ENCODE measurements at regions not wholly inside any gene's neighbourhood (a gene's known extent, or its start where the extent isn't known, plus 50 kb on each side); places are given as distances from the start of the nearest gene placed in this dataset.

DNA sequence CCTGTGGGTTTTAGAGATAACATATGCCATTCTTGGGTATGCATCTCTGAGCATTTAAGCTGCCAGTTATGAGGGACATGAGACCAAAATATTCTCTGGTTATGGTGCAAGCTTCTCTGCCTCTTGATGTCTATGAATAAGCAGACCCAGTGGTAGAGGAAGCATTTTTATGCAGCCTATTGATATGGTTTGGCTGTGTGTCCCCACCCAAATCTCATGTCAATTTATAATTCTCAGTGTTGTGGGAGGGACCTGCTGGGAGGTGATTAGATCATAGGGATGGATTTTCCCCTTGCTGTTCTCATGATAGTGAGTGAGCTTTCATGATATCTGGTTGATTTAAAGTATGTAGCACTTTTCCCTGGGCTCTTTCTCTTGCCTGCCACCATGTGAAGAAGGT lies 187.2 kb downstream of the ARHGAP12 start:
- Histone ChIP-seq H3K27ac (ENCODE audit: low read length) (no peak overlapping the region), H3K4me3 (ENCODE audit: low read length) (no peak overlapping the region), H3K27me3 (ENCODE audit: control insufficient read depth, insufficient read depth, low read length) (no peaks in the 10 kb centered on the region), H3K36me3 (ENCODE audit: control insufficient read depth, insufficient read depth, low read length) (no peaks in the 10 kb centered on the region), H3K9me3 (ENCODE audit: control insufficient read depth, insufficient read depth, low read length) (peaks cover 3% of the 10 kb centered on the region), H3K4me1 (ENCODE audit: control insufficient read depth, insufficient read depth, low read length) (peaks cover 3% of the 10 kb centered on the region)
- no peak for ATAC-seq
- H3K36me3 Mint-ChIP-seq = no peaks in the 10 kb centered on the region
- H3K4me1 Mint-ChIP-seq = peaks cover 6 to 7% of the 10 kb centered on the region in 2 donors
- H3K27me3 Mint-ChIP-seq (ENCODE audit: low read depth in 2 of 2) = peaks cover 3 to 22% of the 10 kb centered on the region in 2 donors
- TF ChIP-seq, protein P1, sequence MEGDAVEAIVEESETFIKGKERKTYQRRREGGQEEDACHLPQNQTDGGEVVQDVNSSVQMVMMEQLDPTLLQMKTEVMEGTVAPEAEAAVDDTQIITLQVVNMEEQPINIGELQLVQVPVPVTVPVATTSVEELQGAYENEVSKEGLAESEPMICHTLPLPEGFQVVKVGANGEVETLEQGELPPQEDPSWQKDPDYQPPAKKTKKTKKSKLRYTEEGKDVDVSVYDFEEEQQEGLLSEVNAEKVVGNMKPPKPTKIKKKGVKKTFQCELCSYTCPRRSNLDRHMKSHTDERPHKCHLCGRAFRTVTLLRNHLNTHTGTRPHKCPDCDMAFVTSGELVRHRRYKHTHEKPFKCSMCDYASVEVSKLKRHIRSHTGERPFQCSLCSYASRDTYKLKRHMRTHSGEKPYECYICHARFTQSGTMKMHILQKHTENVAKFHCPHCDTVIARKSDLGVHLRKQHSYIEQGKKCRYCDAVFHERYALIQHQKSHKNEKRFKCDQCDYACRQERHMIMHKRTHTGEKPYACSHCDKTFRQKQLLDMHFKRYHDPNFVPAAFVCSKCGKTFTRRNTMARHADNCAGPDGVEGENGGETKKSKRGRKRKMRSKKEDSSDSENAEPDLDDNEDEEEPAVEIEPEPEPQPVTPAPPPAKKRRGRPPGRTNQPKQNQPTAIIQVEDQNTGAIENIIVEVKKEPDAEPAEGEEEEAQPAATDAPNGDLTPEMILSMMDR (IDR thresholded peaks at IDR 0.05) = no peak
- peaks cover 0 to 2% of the 10 kb centered on the region in 2 donors for H3K9me3 Mint-ChIP-seq
- DNase-seq = no peak
- intact Hi-C loops (cut with micrococcal nuclease) = no loop called here
- no peak overlapping the region for H3K27ac Mint-ChIP-seq
- H3K4me3 Mint-ChIP-seq = no peak overlapping the region

DNA sequence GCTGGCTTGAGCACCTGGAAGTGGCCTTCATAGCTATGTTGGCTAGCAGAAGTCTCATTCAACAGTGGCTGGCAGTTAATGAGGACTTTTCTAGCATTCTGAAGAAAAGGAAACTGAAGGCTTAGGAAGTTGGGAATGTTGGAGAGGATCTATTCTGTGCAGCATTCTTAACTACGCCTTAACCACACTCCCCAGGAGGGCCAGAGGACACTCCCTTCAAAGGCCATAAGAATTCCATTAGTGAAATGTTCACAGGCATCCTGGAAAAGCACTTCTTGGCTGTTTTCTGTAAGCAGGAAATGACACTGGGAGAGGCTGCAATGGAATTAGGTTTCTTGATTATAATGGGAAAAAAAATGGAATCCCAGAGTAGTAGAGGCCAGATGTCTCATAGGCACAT lies 188.9 kb downstream of the ARHGAP12 start:
- H3K27ac Mint-ChIP-seq = no peak overlapping the region
- Histone ChIP-seq H3K4me1 (ENCODE audit: control insufficient read depth, insufficient read depth, low read length) (no peaks in the 10 kb centered on the region), H3K36me3 (ENCODE audit: control insufficient read depth, insufficient read depth, low read length) (no peaks in the 10 kb centered on the region), H3K27ac (ENCODE audit: low read length) (no peak overlapping the region), H3K9me3 (ENCODE audit: control insufficient read depth, insufficient read depth, low read length) (peaks cover 7% of the 10 kb centered on the region), H3K4me3 (ENCODE audit: low read length) (no peak overlapping the region), H3K27me3 (ENCODE audit: control insufficient read depth, insufficient read depth, low read length) (no peaks in the 10 kb centered on the region)
- no CpG with 5 or more reads among the region's 1 CpG for WGBS (ENCODE audit: insufficient coverage)
- no peaks in the 10 kb centered on the region for H3K36me3 Mint-ChIP-seq
- ATAC-seq (no peak), DNase-seq (no peak)
- no peaks in the 10 kb centered on the region for H3K4me1 Mint-ChIP-seq
- TF ChIP-seq, protein P1 (IDR thresholded peaks at IDR 0.05) = no peak
- peaks cover 3 to 22% of the 10 kb centered on the region in 2 donors for H3K27me3 Mint-ChIP-seq (ENCODE audit: low read depth in 2 of 2)
- intact Hi-C loops (cut with micrococcal nuclease) = no loop called here
- peaks cover 0 to 2% of the 10 kb centered on the region in 2 donors for H3K9me3 Mint-ChIP-seq
- H3K4me3 Mint-ChIP-seq = no peak overlapping the region

DNA sequence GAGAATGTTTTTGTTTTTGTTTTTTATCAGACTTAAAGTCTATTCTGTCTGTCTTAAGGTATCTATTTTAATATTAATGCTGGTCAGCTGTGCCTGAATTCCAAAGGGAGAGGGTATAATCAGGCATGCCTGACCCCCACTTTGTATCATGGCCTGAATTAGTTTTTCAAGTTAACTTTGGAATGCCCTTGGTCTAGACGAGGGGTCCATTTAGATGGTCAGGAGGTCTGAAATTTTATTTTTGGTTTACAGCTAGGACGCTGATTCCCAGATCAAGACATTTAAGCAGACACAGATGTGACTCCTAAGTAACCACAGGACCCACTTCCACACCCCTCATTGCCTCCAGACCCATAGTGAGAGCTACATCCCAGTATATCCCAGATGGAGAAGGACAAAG lies 189.5 kb downstream of the ARHGAP12 start:
- H3K9me3 Mint-ChIP-seq = peaks cover 0 to 2% of the 10 kb centered on the region in 2 donors
- no peak overlapping the region for H3K4me3 ChIP-seq (ENCODE audit: low read length)
- DNase-seq (no peak), ATAC-seq (no peak)
- H3K4me3 Mint-ChIP-seq = no peak overlapping the region
- no peaks in the 10 kb centered on the region for H3K4me1 Mint-ChIP-seq
- H3K27me3 ChIP-seq (ENCODE audit: control insufficient read depth, insufficient read depth, low read length) = no peaks in the 10 kb centered on the region
- no peak overlapping the region for H3K27ac Mint-ChIP-seq
- peaks cover 7% of the 10 kb centered on the region for H3K9me3 ChIP-seq (ENCODE audit: control insufficient read depth, insufficient read depth, low read length)
- H3K27me3 Mint-ChIP-seq (ENCODE audit: low read depth in 2 of 2) = peaks cover 3 to 22% of the 10 kb centered on the region in 2 donors
- TF ChIP-seq, protein P1 (IDR thresholded peaks at IDR 0.05) = no peak
- no peaks in the 10 kb centered on the region for H3K36me3 Mint-ChIP-seq
- no peak overlapping the region for H3K27ac ChIP-seq (ENCODE audit: low read length)
- no peaks in the 10 kb centered on the region for H3K36me3 ChIP-seq (ENCODE audit: control insufficient read depth, insufficient read depth, low read length)
- intact Hi-C loops (cut with micrococcal nuclease) = no loop called here
- H3K4me1 ChIP-seq (ENCODE audit: control insufficient read depth, insufficient read depth, low read length) = no peaks in the 10 kb centered on the region
- 83% methylated on average over 2 of the region's 2 CpGs for WGBS (ENCODE audit: insufficient coverage)

DNA sequence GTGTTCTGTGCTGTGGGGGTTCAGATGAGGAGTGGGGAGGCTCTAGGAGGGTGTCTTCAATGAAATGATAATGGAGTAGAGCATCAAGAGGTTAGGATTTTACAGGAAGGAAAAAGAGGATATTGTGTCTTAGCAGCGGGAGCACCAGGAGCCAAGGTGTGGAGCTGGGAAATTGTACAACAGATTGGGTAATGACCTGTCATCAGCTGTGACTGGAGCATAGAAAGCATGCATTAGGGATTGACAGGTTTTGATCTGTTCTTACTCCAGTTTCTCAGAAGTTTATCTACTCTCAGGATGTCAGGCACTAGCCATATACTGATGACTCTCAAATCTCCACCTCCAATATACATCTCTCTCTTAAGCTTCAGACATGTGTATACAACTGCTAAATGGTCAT lies 196.9 kb downstream of the ARHGAP12 start:
- Histone ChIP-seq H3K4me1 (ENCODE audit: control insufficient read depth, insufficient read depth, low read length) (no peaks in the 10 kb centered on the region), H3K27me3 (ENCODE audit: control insufficient read depth, insufficient read depth, low read length) (no peaks in the 10 kb centered on the region), H3K36me3 (ENCODE audit: control insufficient read depth, insufficient read depth, low read length) (no peaks in the 10 kb centered on the region), H3K9me3 (ENCODE audit: control insufficient read depth, insufficient read depth, low read length) (peaks cover 6% of the 10 kb centered on the region), H3K4me3 (ENCODE audit: low read length) (no peak overlapping the region), H3K27ac (ENCODE audit: low read length) (no peak overlapping the region)
- intact Hi-C loops (cut with micrococcal nuclease) = no loop called here
- Mint-ChIP-seq H3K4me1 (no peaks in the 10 kb centered on the region), H3K27ac (no peak overlapping the region), H3K36me3 (no peaks in the 10 kb centered on the region), H3K9me3 (no peaks in the 10 kb centered on the region), H3K27me3 (ENCODE audit: low read depth in 2 of 2) (peaks cover 5 to 19% of the 10 kb centered on the region in 2 donors), H3K4me3 (no peak overlapping the region)
- WGBS (ENCODE audit: insufficient coverage) = 91% methylated on average over 1 of the region's 1 CpG
- ATAC-seq (no peak), DNase-seq (no peak)
- TF ChIP-seq, protein P1 (IDR thresholded peaks at IDR 0.05) = no peak
